ENCODE measurements at regions not wholly inside any gene's neighbourhood (a gene's known extent, or its start where the extent isn't known, plus 50 kb on each side); places are given as distances from the start of the nearest gene placed in this dataset.

GRCh38 chr2:83908750-83909149, 550.3 kb downstream of the SUCLG1 start:
- Histone ChIP-seq H3K9ac (ENCODE audit: insufficient read depth in 1 of 2, low read depth in 2 of 2, low read length in 2 of 2) (no peak overlapping the region), H3K27ac (ENCODE audit: extremely low read depth, low read depth, low read length) (no peak overlapping the region), H3K79me2 (ENCODE audit: control insufficient read depth, insufficient read depth, low read length) (no peaks in the 10 kb centered on the region), H3K4me1 (replicated peaks in 1 of 2; ENCODE audit: control insufficient read depth in 2 of 2, insufficient read depth in 2 of 2, low read length in 2 of 2) (no peaks in the 10 kb centered on the region), H4K20me1 (replicated peaks; ENCODE audit: control insufficient read depth, insufficient read depth, low read length) (no peaks in the 10 kb centered on the region), H3K36me3 (ENCODE audit: control insufficient read depth, insufficient read depth, low read length) (no peaks in the 10 kb centered on the region), H3K9me1 (ENCODE audit: control insufficient read depth, insufficient read depth, low read length) (no peaks in the 10 kb centered on the region), H2AFZ (ENCODE audit: low read depth, low read length) (no peak overlapping the region), H3K4me2 (ENCODE audit: insufficient read depth, low read length) (no peak overlapping the region), H3K9me3 (replicated peaks; ENCODE audit: control insufficient read depth, insufficient read depth, low read depth, low read length) (no peaks in the 10 kb centered on the region), H3K4me3 (no peak overlapping the region), H3K27me3 (ENCODE audit: control insufficient read depth in 2 of 2, insufficient read depth in 2 of 2, low read length in 2 of 2) (no peaks in the 10 kb centered on the region)
- CTCF ChIA-PET (ENCODE audit: low intra/inter-chr PET ratio) = no interaction called here
- FAIRE-seq = no peak
- TF ChIP-seq, protein P1, sequence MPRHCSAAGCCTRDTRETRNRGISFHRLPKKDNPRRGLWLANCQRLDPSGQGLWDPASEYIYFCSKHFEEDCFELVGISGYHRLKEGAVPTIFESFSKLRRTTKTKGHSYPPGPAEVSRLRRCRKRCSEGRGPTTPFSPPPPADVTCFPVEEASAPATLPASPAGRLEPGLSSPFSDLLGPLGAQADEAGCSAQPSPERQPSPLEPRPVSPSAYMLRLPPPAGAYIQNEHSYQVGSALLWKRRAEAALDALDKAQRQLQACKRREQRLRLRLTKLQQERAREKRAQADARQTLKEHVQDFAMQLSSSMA (CRISPR knock-in tag; IDR thresholded peaks at IDR 0.05) = no peak
- TF ChIP-seq CXXC5 (CRISPR knock-in tag; IDR thresholded peaks at IDR 0.05) (no peak), NUFIP1 (IDR thresholded peaks at IDR 0.05; ENCODE audit: partially characterized antibody) (no peak), MAFF (IDR thresholded peaks at IDR 0.05; ENCODE audit: low read length) (no peak), JUN (IDR thresholded peaks at IDR 0.05; ENCODE audit: borderline replicate concordance, low read depth, low read length) (no peak), JUN (CRISPR knock-in tag; IDR thresholded peaks at IDR 0.05; ENCODE audit: borderline replicate concordance) (no peak), SMC3 (conservative IDR thresholded peaks at IDR 0.05; ENCODE audit: insufficient read depth, low read depth, low read length) (no peak), SMARCC2 (IDR thresholded peaks at IDR 0.05; ENCODE audit: low read depth) (no peak), TCF15 (CRISPR knock-in tag; IDR thresholded peaks at IDR 0.05) (no peak), ZNF24 (IDR thresholded peaks at IDR 0.05) (no peak), NFYB (IDR thresholded peaks at IDR 0.05; ENCODE audit: extremely low read depth, insufficient read length) (no peak)
- TF ChIP-seq, protein P2, sequence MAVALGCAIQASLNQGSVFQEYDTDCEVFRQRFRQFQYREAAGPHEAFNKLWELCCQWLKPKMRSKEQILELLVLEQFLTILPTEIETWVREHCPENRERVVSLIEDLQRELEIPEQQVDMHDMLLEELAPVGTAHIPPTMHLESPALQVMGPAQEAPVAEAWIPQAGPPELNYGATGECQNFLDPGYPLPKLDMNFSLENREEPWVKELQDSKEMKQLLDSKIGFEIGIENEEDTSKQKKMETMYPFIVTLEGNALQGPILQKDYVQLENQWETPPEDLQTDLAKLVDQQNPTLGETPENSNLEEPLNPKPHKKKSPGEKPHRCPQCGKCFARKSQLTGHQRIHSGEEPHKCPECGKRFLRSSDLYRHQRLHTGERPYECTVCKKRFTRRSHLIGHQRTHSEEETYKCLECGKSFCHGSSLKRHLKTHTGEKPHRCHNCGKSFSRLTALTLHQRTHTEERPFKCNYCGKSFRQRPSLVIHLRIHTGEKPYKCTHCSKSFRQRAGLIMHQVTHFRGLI (CRISPR knock-in tag; IDR thresholded peaks at IDR 0.05) = no peak
- intact Hi-C loops (cut with micrococcal nuclease) (no loop called here), in situ Hi-C loops (cut with MboI) (no loop called here)
- DNase-seq (ENCODE audit: extremely low read depth in 1 of 4, low spot score in 3 of 4) = no peak
- ATAC-seq = no peak
- POLR2A ChIA-PET = no interaction called here
- BruUV-seq (replicated peaks) = no TSS peak
